ENCODE measurements at regions not wholly inside any gene's neighbourhood (a gene's known extent, or its start where the extent isn't known, plus 50 kb on each side); places are given as distances from the start of the nearest gene placed in this dataset.

GRCh38 chr13:106417467-106418110 is 117.9 kb downstream of the EFNB2 start:
- no peak for TF ChIP-seq CTCF (IDR thresholded peaks at IDR 0.05)
- no peak for DNase-seq (ENCODE audit: low spot score)
- no peak for ATAC-seq (ENCODE audit: low FRiP score)

GRCh38 chr13:106416645-106417044 is 118.8 kb downstream of the EFNB2 start:
- no peak for DNase-seq (ENCODE audit: low spot score)
- TF ChIP-seq CTCF (IDR thresholded peaks at IDR 0.05), result no peak
- ATAC-seq (ENCODE audit: low FRiP score), result no peak

- no peak for TF ChIP-seq CTCF (IDR thresholded peaks at IDR 0.05)
- no peak for DNase-seq (ENCODE audit: low spot score)
- no peak for ATAC-seq (ENCODE audit: low FRiP score)
Observed at GRCh38 chr13:106415971-106416370, 119.5 kb downstream of the EFNB2 start.

- ATAC-seq (ENCODE audit: low FRiP score), result no peak
- DNase-seq (ENCODE audit: low spot score), result no peak
- no peak for TF ChIP-seq CTCF (IDR thresholded peaks at IDR 0.05)
Observed at GRCh38 chr13:106415442-106415841, 120.0 kb downstream of the EFNB2 start.

GRCh38 chr13:106407338-106407737 is 128.1 kb downstream of the EFNB2 start:
- ATAC-seq (ENCODE audit: low FRiP score), result no peak

GRCh38 chr13:106405731-106406130 is 129.7 kb downstream of the EFNB2 start:
- no peak for DNase-seq (ENCODE audit: low spot score)
- TF ChIP-seq CTCF (IDR thresholded peaks at IDR 0.05), result no peak
- ATAC-seq (ENCODE audit: low FRiP score), result no peak

More at GRCh38 chr13:106407338-106407737, 128.1 kb downstream of the EFNB2 start:
- TF ChIP-seq CTCF (IDR thresholded peaks at IDR 0.05), result no peak
- no peak for DNase-seq (ENCODE audit: low spot score)

GRCh38 chr13:106403280-106403679 is 132.2 kb downstream of the EFNB2 start:
- DNase-seq (ENCODE audit: low spot score), result no peak
- no peak for TF ChIP-seq CTCF (IDR thresholded peaks at IDR 0.05)

More at GRCh38 chr13:106403280-106403679, 132.2 kb downstream of the EFNB2 start:
- no peak for ATAC-seq (ENCODE audit: low FRiP score)

Data from omental fat pad (tissue), 3 donors.